H7 (cell line): ENCODE measurements at regions not wholly inside any gene's neighbourhood (a gene's known extent, or its start where the extent isn't known, plus 50 kb on each side); places are given as distances from the start of the nearest gene placed in this dataset.
A peak's percentile ranks its signal among the peaks of the same experiment; 100 is the strongest.
"Not testable (repeated sequence)": the region's sequence is repeated elsewhere in the genome, so short reads cannot be mapped to it uniquely, and the experiment has no call there.

Source experiments
- DNase-seq: peaks from one replicate; pipeline ENCODE4 v3.0.0; 2012
- H3K27me3 ChIP-seq: 2 replicates; pipeline ENCODE4 v1.6.0; 2011; ENCODE audit warnings: mild to moderate bottlenecking, low read length; ENCODE audit not compliant: control insufficient read depth, insufficient read depth
- H3K36me3 ChIP-seq: replicated peaks from 2 replicates; pipeline ENCODE4 v1.5.1; 2011; ENCODE audit warnings: low read length; ENCODE audit not compliant: control insufficient read depth, insufficient read depth
- H3K4me3 ChIP-seq: 2 replicates; pipeline ENCODE4 v1.5.1; 2011; ENCODE audit warnings: low read depth, mild to moderate bottlenecking, control low read depth, low read length, moderate library complexity; ENCODE audit not compliant: insufficient read depth

DNA sequence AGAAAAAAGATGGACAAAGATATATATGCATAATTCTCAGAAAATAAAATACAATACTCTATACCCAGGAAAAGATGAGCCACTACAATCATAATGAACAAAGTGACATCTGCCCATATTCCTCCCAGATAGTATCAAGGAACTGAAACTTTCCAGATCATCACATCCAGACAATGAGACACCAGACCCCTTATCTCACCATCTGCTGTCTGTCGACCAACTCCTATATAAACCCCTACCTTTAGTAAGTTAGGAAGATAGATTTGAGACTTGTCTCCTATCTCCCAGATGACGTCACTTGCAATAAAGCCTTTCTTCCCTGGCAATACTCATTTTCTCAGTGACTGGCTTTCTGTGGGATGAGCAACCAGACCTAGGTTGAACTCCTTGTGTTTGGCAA lies 1071.6 kb downstream of the PLOD2 start:
- no peak overlapping the region for H3K4me3 ChIP-seq
- no peaks in the 10 kb centered on the region for H3K36me3 ChIP-seq
- DNase-seq = no peak
- H3K27me3 ChIP-seq = no peaks in the 10 kb centered on the region

DNA sequence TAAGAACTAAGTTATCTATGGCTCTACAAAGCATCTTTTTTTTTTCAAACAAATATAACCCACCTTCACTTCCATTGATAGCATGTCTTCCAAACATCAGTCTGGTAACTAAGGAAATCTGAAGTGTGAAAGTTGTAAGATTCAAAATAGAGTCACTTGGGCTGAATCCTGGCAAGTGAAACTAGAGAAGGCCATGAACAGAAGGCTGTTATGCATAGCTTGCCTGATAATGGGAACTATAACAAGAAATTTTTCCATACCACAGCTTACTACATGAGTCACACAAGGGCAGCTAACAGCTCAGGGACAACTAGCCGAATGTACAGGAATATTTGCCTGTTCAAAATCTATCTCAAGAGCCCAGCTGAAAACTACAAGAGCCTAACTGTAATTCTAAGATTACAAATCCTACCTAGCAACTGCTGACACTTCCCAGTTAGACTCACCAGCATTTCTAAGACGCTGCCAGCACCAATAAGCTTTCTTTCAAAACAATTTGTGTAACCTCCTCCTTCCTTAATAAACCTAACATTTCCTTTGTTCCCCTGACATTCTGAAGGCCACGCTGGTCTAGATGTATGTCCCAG lies 1066.5 kb downstream of the PLOD2 start:
- DNase-seq = peak; percentile 3
- Histone ChIP-seq H3K27me3 (no peaks in the 10 kb centered on the region), H3K36me3 (no peaks in the 10 kb centered on the region), H3K4me3 (no peak overlapping the region)

DNA sequence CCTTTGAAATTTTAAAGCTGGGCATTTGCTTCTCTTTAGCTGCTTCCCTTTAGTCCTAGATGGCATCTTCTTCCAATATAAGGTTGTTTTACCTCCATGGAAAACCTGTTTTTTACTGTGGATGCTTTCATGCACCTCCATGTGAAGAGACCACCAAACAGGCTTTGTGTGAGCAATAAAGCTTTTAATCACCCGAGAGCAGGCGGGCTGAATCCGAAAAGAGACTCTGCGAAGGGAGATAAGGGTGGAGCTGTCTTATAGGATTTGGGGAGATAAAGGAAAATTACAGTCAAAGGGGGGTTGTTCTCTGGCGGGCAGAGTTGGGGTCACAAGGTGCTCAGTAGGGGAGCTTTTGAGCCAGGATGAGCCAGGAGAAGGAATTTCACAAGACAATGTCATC lies 1049.8 kb downstream of the PLOD2 start:
- H3K36me3 ChIP-seq, H3K4me3 ChIP-seq, DNase-seq, H3K27me3 ChIP-seq: not testable (repeated sequence)

DNA sequence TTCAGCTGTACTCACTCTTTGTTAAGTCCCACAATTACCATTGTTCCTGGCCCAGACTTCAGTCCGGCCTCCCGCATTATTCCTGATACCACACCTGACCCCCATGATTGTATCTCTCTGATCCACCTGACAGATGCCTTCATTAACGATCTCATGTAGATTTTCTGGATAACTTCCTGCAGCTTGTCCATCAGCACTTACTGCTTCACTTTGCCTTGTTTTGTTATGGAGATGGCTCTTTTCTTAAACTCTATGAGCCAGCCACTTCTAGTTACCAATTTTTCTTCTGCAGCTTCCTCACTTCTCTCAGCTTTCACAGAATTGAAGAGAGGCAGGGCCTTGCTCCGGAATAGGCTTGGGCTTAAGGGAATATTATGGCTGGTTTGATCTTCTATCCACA lies 1044.2 kb downstream of the PLOD2 start:
- Histone ChIP-seq H3K27me3 (no peaks in the 10 kb centered on the region), H3K36me3 (no peaks in the 10 kb centered on the region), H3K4me3 (no peak overlapping the region)
- DNase-seq = no peak

DNA sequence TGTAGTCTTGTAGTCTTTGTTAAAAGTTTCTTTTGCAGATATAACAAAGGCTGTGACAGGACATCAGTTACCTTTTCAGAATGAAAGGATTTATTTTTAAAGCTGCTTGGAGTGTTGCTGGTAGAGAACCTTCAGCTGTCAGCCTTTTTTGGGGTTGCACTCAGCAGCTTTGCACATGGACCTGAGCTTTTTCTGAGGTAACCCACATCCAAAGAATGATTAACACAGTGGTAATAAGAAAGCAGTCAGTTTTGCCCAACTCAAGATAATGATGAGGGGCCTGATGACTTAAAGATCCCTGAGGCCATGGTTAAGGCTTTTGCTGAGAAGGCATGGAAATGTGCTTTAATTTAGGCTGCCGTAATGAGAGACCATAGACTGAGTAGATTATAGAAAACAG lies 1042.7 kb downstream of the PLOD2 start:
- H3K36me3 ChIP-seq = no peaks in the 10 kb centered on the region
- DNase-seq = no peak
- H3K27me3 ChIP-seq = no peaks in the 10 kb centered on the region
- no peak overlapping the region for H3K4me3 ChIP-seq

DNA sequence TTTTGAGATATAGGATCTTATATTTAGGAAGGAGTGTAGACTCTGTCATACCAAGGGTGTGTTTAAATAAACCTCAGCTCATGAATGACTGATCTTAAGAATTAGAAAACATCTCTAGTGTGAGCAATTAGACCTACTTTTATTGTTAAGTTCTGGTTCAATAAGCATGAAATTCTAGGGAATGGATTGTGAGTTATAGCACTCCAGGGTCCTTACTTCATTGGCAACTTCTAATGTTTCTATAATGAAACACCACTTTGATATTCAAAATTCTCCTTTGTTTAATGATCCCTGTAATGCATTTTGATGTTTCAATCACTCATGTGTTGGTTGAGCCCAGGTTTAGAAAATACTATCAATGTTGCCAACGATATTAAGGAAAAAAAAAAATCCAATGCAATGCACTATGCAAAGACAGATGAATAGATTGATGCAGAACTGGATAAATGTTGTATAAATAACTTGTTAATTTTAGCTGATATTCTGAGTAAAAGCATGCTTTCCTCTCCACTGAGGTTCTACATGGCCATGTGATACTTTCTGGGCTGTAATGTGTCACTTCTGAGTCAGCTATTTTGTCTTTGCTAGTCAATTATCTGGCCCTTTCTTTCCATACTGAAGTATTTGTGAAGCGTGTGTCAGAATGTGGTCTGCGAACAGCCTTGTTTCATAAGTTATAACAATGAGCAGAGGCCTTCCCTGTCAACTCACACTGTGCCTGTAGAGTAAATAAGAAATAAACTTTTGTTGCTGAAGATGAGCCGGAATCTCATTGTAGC lies 1035.9 kb downstream of the PLOD2 start:
- Histone ChIP-seq H3K4me3 (no peak overlapping the region), H3K27me3 (no peaks in the 10 kb centered on the region), H3K36me3 (no peaks in the 10 kb centered on the region)
- DNase-seq = no peak

DNA sequence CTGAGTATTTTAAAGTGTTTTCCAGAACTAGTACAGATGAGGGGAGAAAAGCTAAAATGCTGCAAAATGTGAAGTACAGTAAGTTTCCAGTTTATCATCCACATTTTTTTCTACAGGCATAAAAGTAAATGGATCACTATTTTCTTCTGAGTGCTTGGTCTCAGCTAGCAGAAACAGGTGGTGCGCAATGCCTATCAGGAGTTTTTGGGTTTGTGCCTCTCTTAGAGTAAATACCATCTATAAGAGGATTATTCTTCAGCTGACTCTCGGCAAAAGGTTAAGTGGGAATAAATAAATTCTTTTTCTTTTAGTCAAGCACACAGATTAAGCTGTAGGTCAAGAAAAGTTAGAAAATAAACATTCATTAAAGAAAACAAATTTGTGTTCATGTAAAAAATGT lies 1027.7 kb downstream of the PLOD2 start:
- Histone ChIP-seq H3K36me3 (no peaks in the 10 kb centered on the region), H3K27me3 (no peaks in the 10 kb centered on the region), H3K4me3 (no peak overlapping the region)
- no peak for DNase-seq

DNA sequence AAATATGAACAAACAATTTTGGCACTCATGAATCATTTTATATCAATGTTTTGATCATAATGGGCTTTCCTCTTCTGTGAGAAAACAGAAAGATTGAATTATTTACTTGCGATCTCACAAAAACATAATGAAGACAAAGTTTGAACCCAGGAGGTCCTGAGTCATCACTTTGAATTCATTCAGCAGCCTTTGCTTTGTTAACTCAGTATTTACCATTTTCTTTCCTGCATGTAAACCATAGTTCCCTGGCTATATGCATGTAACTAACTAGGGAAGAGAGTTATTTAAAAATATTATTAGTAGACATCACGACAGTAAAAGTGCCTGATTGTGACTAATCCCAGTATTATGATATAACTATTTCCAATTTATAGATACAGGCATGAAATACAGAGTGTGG lies 1026.2 kb downstream of the PLOD2 start:
- H3K36me3 ChIP-seq = no peaks in the 10 kb centered on the region
- peak; percentile 5 for DNase-seq
- no peak overlapping the region for H3K4me3 ChIP-seq
- no peaks in the 10 kb centered on the region for H3K27me3 ChIP-seq

DNA sequence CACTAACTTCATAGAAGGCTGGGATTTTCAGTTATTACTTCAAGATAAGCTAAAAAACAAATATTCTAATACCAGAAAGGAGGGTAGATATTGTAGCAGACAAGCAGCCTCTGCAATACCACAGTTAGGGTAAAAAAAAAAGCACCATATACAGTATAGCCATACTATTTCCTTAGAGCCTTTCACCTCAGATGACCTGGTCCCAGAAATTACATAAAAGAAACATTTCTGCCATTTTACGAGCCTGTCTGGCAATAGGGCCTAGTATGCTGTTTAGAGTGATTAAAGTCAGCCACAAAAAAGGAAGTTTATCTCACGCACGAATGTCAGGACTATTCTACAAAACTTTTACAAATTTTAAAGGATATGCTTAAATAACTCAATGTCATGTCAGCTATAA lies 1016.6 kb downstream of the PLOD2 start:
- no peak overlapping the region for H3K4me3 ChIP-seq
- no peaks in the 10 kb centered on the region for H3K36me3 ChIP-seq
- DNase-seq = no peak
- no peaks in the 10 kb centered on the region for H3K27me3 ChIP-seq

DNA sequence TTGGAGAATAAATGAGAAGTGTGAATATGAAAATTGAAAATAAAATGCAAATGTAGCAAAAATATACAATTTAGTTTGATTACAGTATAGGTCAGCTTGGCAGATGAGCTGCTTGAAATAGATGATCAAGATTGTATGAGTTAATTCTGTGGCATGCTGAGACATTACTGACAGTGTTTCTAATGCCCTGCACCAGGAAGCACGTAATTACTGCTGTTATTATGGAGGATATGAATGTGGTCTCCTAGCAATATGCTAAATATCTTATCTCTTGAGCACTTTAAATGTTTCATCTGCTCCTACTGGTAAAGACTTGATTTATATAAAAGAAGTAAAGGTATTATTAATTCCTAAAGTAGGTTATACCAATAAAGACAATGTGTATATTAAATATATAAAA lies 1015.5 kb downstream of the PLOD2 start:
- H3K27me3 ChIP-seq = no peaks in the 10 kb centered on the region
- DNase-seq = no peak
- H3K36me3 ChIP-seq = no peaks in the 10 kb centered on the region
- H3K4me3 ChIP-seq = no peak overlapping the region

DNA sequence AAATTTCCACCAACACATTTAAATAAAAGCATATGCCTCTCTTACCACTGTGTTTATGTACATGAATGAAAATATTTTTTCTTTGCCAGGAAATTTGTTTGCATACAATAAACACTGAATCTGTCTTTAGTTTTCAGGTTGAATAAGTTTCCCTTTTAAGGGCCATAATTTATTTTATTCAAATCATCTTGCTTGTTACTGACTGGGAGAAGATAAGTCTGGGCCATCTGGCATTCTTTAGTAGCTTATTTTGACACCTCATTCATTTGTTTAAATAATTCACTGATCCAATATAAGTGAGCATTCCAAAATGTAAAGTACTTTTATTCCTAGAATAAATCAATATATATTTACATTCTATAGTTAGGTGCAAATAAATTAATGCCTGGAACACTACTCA lies 1001.3 kb downstream of the PLOD2 start:
- no peak for DNase-seq
- Histone ChIP-seq H3K4me3 (no peak overlapping the region), H3K27me3 (no peaks in the 10 kb centered on the region), H3K36me3 (no peaks in the 10 kb centered on the region)

DNA sequence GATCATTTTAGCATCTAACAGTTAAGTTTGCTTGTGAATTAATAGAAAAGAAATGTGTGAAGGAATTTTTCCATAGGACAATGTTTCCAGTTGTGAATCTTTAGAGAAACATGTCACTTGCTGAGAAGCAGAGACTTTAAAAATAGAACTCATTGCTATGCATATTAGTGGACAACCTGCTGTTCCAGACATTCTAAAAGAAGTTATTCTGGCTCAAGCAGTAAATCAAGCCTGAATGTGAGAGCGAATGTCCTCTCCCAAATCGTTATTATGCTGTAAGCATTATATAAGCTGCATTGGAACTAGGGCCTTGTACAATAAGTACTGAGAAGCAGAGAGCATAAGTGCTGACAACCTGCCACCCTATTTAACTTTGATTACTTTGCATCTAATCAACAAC lies 990.9 kb downstream of the PLOD2 start:
- no peak for DNase-seq
- Histone ChIP-seq H3K4me3 (no peak overlapping the region), H3K36me3 (no peaks in the 10 kb centered on the region), H3K27me3 (no peaks in the 10 kb centered on the region)

DNA sequence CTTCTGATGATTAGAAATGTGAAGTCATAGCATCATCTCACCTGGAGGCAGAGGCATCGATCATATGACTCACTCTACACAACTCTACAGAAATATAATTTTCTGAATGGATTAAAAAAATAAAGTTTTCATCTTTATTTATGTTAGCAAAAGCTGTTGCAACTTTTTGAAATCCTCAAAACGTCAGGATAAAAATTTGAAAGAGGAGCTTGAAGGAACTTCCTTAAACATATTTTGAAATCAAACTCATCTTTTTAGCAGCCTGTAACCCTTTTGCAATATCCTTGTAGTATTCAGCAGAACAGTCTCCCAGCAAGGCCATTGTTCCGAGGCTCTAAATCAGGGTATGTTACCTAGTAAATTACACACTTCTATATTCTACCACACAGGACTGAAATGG lies 985.4 kb downstream of the PLOD2 start:
- no peaks in the 10 kb centered on the region for H3K36me3 ChIP-seq
- no peaks in the 10 kb centered on the region for H3K27me3 ChIP-seq
- no peak overlapping the region for H3K4me3 ChIP-seq
- DNase-seq = no peak

DNA sequence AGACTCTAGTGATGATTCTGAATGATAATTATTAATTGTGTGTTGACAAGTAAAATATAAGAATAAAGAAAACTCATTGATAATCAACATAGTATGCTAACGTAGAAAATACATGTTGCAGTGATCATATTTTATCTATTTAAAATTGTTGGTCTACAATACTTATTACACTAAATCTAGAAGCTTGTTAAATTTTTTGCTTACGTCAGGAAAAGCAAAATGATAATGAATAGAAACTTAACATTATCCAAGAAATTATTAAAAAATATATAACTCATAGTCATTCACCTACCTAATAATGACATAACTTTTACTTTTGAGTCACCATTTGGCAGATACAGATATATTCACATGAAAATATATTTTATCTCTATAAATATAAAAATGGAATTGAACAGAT lies 984.1 kb downstream of the PLOD2 start:
- no peaks in the 10 kb centered on the region for H3K27me3 ChIP-seq
- H3K36me3 ChIP-seq = no peaks in the 10 kb centered on the region
- DNase-seq = no peak
- no peak overlapping the region for H3K4me3 ChIP-seq

DNA sequence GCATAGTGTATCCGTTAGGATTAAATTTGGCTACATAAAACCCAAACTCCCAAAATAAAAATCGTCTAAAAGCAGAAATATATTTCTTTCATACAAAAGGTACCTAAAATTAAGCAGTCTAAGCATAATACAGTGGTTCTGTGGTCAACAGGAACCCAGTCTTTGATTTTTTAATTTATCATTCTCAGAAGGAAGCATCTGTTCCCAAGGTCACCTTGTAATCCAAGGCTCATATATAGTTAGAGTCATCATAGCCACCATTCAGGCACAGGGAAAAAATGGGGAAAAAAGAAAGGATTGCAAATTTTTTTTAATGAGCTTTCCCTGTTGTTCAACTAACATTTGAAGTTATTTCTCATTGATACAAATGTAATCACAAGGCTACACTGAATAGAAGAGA lies 983.2 kb downstream of the PLOD2 start:
- Histone ChIP-seq H3K36me3 (no peaks in the 10 kb centered on the region), H3K4me3 (no peak overlapping the region), H3K27me3 (no peaks in the 10 kb centered on the region)
- DNase-seq = no peak
